ENCODE measurements at regions not wholly inside any gene's neighbourhood (a gene's known extent, or its start where the extent isn't known, plus 50 kb on each side); places are given as distances from the start of the nearest gene placed in this dataset.

DNA sequence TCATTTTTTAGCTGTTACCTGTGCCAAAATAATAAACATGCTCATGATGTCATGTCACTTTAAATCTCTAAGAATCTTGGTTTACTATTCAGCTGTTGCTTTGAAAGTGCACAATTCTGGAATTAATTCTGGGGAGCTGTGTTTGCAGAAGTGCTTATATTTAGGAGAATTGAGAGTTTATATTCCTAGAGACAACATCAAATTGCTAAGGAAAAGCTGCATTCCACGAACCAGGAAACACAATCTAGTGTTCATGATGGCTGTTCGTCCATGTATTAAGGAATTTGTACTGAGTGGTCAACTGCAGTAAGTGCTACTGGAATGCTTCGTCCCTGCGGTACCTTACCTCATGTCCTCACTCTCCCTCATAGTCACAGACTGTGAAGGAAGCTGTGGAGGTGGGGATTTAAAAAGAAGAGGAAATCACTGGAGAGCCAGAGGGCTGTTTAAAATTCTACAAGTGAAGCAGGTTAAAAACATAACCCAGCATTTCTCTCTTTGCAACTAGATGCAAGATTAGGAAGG, 161.0 kb downstream of the TRMT11 start:
- Histone ChIP-seq H2BK20ac (ENCODE audit: low read length) (no peak overlapping the region), H3K56ac (replicated peaks; ENCODE audit: insufficient read length, low read depth, low read length) (no peak overlapping the region), H2AFZ (ENCODE audit: low read length) (no peak overlapping the region), H3K36me3 (ENCODE audit: control insufficient read depth in 2 of 4, insufficient read depth in 4 of 4, low read length in 3 of 4) (no peaks in the 10 kb centered on the region), H2BK5ac (ENCODE audit: low read depth, low read length) (no peak overlapping the region), H3K18ac (ENCODE audit: extremely low read depth, low read length) (no peak overlapping the region), H3K4me2 (ENCODE audit: insufficient read depth in 1 of 2, low read depth in 2 of 2, low read length in 2 of 2) (no peak overlapping the region), H3K4me3 (ENCODE audit: extremely low read depth in 1 of 4, insufficient read depth in 2 of 4, low read depth in 3 of 4, low read length in 4 of 4) (no peak overlapping the region), H2AK5ac (ENCODE audit: low read depth, low read length) (no peak overlapping the region), H3K23me2 (ENCODE audit: low read depth, low read length) (no peaks in the 10 kb centered on the region), H3K9me3 (ENCODE audit: insufficient read depth in 2 of 2, low read depth in 1 of 2, low read length in 1 of 2) (no peaks in the 10 kb centered on the region), H3K14ac (ENCODE audit: insufficient read length) (no peak overlapping the region), H3K23ac (ENCODE audit: insufficient read length) (no peak overlapping the region), H2BK15ac (ENCODE audit: low read length) (no peak overlapping the region), H3K9ac (replicated peaks in 1 of 4; ENCODE audit: extremely low read depth in 1 of 4, low read depth in 3 of 4, low read length in 3 of 4) (no peak overlapping the region), H4K5ac (ENCODE audit: insufficient read length, low read depth, low read length) (no peak overlapping the region), H3K4ac (replicated peaks; ENCODE audit: insufficient read length, low read depth, low read length) (no peak overlapping the region), H4K8ac (ENCODE audit: extremely low read depth, insufficient read depth, low read length) (no peak overlapping the region), H2BK120ac (replicated peaks; ENCODE audit: low read depth, low read length) (no peak overlapping the region), H4K20me1 (replicated peaks in 1 of 2; ENCODE audit: control insufficient read depth in 1 of 2, insufficient read depth in 2 of 2, low read length in 2 of 2) (no peaks in the 10 kb centered on the region), H3K27ac (ENCODE audit: low read depth, low read length) (no peak overlapping the region), H3K79me2 (ENCODE audit: control insufficient read depth in 1 of 2, insufficient read depth in 2 of 2, low read length in 2 of 2) (no peaks in the 10 kb centered on the region), H3K27me3 (replicated peaks in 1 of 4; ENCODE audit: control insufficient read depth in 3 of 4, extremely low read depth in 1 of 4, insufficient read depth in 3 of 4, low read length in 3 of 4) (no peaks in the 10 kb centered on the region), H4K91ac (replicated peaks; ENCODE audit: insufficient read length, low read length) (no peak overlapping the region), H2BK12ac (ENCODE audit: low read depth, low read length) (no peak overlapping the region), H3K79me1 (ENCODE audit: low read depth, low read length) (no peaks in the 10 kb centered on the region), H3K4me1 (replicated peaks in 1 of 4; ENCODE audit: control insufficient read depth in 3 of 4, insufficient read depth in 4 of 4, low read length in 3 of 4) (peaks cover 0 to 7% (median 0%) of the 10 kb centered on the region in 4 experiments; a peak in 2 of 7 replicates)
- FAIRE-seq (no peak), DNase-seq (ENCODE audit: low read depth in 1 of 2, low spot score in 2 of 2) (no peak)
- 76% methylated on average over 4 of the region's 4 CpGs; no CpG with 5 or more reads in 1 of the 2 experiments for WGBS, 2 experiments (ENCODE audit: extremely low coverage in 1 of 2, insufficient coverage in 1 of 2, insufficient read length in 1 of 2, insufficient replicate concordance in 2 of 2, low coverage in 1 of 2, low lambda C conversion rate in 2 of 2, missing lambda C conversion rate in 1 of 2)
- ChIA-PET CTCF (ENCODE audit: partially characterized antibody) (interaction anchor here (3.8 kb wide), 1 partner anchor 23 kb away, joined by 14 read pairs; no protein-coding TSS in a partner anchor), POLR2A (ENCODE audit: partially characterized antibody) (no interaction called here)
- TF ChIP-seq USF2 (IDR thresholded peaks at IDR 0.05; ENCODE audit: low read length) (no peak), HDAC2 (IDR thresholded peaks at IDR 0.05; ENCODE audit: borderline replicate concordance in 1 of 2, low read depth in 2 of 2, low read length in 2 of 2) (no peak), POLR2A (IDR thresholded peaks at IDR 0.05; ENCODE audit: control extremely low read depth in 1 of 2, low read depth in 2 of 2, low read length in 2 of 2) (no peak), SIN3A (conservative IDR thresholded peaks at IDR 0.05 in 1 of 2, IDR thresholded peaks at IDR 0.05 in 1 of 2; ENCODE audit: low read depth in 1 of 2, low read length in 2 of 2) (no peak), CBX5 (IDR thresholded peaks at IDR 0.05; ENCODE audit: low read depth, low read length) (no peak), BACH1 (IDR thresholded peaks at IDR 0.05; ENCODE audit: low read length) (no peak), SP2 (IDR thresholded peaks at IDR 0.05; ENCODE audit: low read length) (no peak), ZNF274 (IDR thresholded peaks at IDR 0.05; ENCODE audit: borderline replicate concordance, extremely low read depth, low read length) (no peak), CBX8 (IDR thresholded peaks at IDR 0.05; ENCODE audit: borderline replicate concordance, low read depth, low read length) (no peak), FOSL1 (IDR thresholded peaks at IDR 0.05; ENCODE audit: insufficient read depth, low read depth, low read length) (no peak)
- TF ChIP-seq, protein P1, sequence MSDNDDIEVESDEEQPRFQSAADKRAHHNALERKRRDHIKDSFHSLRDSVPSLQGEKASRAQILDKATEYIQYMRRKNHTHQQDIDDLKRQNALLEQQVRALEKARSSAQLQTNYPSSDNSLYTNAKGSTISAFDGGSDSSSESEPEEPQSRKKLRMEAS (IDR thresholded peaks at IDR 0.05), result no peak

Measured in H1 (cell line).